SU-DHL-6 (cell line): ENCODE measurements at regions not wholly inside any gene's neighbourhood (a gene's known extent, or its start where the extent isn't known, plus 50 kb on each side); places are given as distances from the start of the nearest gene placed in this dataset.

ENCODE experiments used
- H2AFZ ChIP-seq: fragments of 200-600 bp; sonication (generic); 2 replicates; pipeline ENCODE4 v1.6.1; 2014; ENCODE audit warnings: low read depth, mild to moderate bottlenecking, moderate library complexity, mixed read lengths, antibody characterized with exemption, low read length; ENCODE audit not compliant: severe bottlenecking
- H3F3A ChIP-seq: fragments of 200-600 bp; shearing (Covaris generic); 2 replicates; pipeline ENCODE4 v1.6.0; 2016; ENCODE audit warnings: antibody characterized with exemption, mild to moderate bottlenecking; ENCODE audit not compliant: insufficient read depth
- H3K27ac ChIP-seq: fragments of 200-600 bp; sonication (generic); 2 replicates; pipeline ENCODE4 v1.5.1; 2016; ENCODE audit warnings: low read depth, mild to moderate bottlenecking, low read length, moderate library complexity, mixed read lengths
- H3K27me3 ChIP-seq: fragments of 200-600 bp; sonication (generic), shearing (Covaris generic); 2 replicates; pipeline ENCODE4 v1.6.0; 2014; ENCODE audit warnings: mild to moderate bottlenecking, low read length
- H3K36me3 ChIP-seq: fragments of 200-600 bp; sonication (generic); 2 replicates; pipeline ENCODE4 v1.6.1; 2014; ENCODE audit warnings: mild to moderate bottlenecking, low read length, mixed read lengths
- H3K4me2 ChIP-seq: fragments of 300-600, 200-600 bp; shearing (Covaris generic), sonication (generic); 2 replicates; pipeline ENCODE4 v1.6.0; 2014; ENCODE audit warnings: low read length, low read depth, mild to moderate bottlenecking; ENCODE audit not compliant: poor library complexity, severe bottlenecking
- H3K4me3 ChIP-seq: fragments of 200-600 bp; sonication (generic); 2 replicates; pipeline ENCODE4 v1.5.1; 2014; ENCODE audit warnings: antibody characterized with exemption, low read length, mild to moderate bottlenecking, mixed read lengths; ENCODE audit not compliant: insufficient read depth, poor library complexity, severe bottlenecking
- H3K79me2 ChIP-seq: fragments of 200-600 bp; sonication (generic); 2 replicates; pipeline ENCODE4 v1.6.1; 2014; ENCODE audit warnings: mild to moderate bottlenecking, low read length, moderate library complexity; ENCODE audit not compliant: insufficient read depth
- H3K9ac ChIP-seq: fragments of 200-600 bp; sonication (generic); 2 replicates; pipeline ENCODE4 v1.7.0; 2014; ENCODE audit warnings: mild to moderate bottlenecking, low read length
- H3K9me2 ChIP-seq: fragments of 200-600 bp; sonication (generic); replicated peaks from 2 replicates; pipeline ENCODE4 v1.6.1; 2014; ENCODE audit warnings: low read length; ENCODE audit not compliant: insufficient read depth
- H3K9me3 ChIP-seq: fragments of 200-600 bp; sonication (generic); 2 replicates; pipeline ENCODE4 v1.6.1; 2014; ENCODE audit warnings: low read length, mixed read lengths; ENCODE audit not compliant: insufficient read depth
- H4K20me1 ChIP-seq: fragments of 200-600 bp; sonication (generic); 2 replicates; pipeline ENCODE4 v1.6.1; 2014; ENCODE audit warnings: low read depth, mild to moderate bottlenecking, antibody characterized with exemption, low read length, moderate library complexity, mixed read lengths
- CTCF ChIP-seq: fragments of 200-600 bp; sonication (generic); IDR thresholded peaks from one replicate; pipeline ENCODE4 v1.5.1; 2017; ENCODE audit warnings: antibody characterized with exemption, mild to moderate bottlenecking, low read length, moderate library complexity; ENCODE audit not compliant: insufficient read depth, poor library complexity, severe bottlenecking
- EZH2phosphoT487 ChIP-seq: fragments of 200-600 bp; sonication (generic), shearing (Covaris generic); conservative IDR thresholded peaks from 2 replicates; pipeline ENCODE4 v1.6.1; 2018; ENCODE audit warnings: mild to moderate bottlenecking, antibody characterized with exemption, low read length, moderate library complexity, mixed read lengths

- Histone ChIP-seq H3K9me2 (no peaks in the 10 kb centered on the region), H3K27ac (no peak overlapping the region), H3K4me3 (no peak overlapping the region), H3K27me3 (no peaks in the 10 kb centered on the region), H3K4me2 (no peak overlapping the region), H3F3A (no peaks in the 10 kb centered on the region), H3K36me3 (no peaks in the 10 kb centered on the region), H4K20me1 (no peaks in the 10 kb centered on the region), H3K9ac (no peak overlapping the region), H3K79me2 (no peaks in the 10 kb centered on the region), H2AFZ (no peak overlapping the region), H3K9me3 (no peaks in the 10 kb centered on the region)
- TF ChIP-seq EZH2phosphoT487 (no peak), CTCF (no peak)
Observed at GRCh38 chr6:84424956-84425355, 197.5 kb upstream of the CEP162 start.

DNA sequence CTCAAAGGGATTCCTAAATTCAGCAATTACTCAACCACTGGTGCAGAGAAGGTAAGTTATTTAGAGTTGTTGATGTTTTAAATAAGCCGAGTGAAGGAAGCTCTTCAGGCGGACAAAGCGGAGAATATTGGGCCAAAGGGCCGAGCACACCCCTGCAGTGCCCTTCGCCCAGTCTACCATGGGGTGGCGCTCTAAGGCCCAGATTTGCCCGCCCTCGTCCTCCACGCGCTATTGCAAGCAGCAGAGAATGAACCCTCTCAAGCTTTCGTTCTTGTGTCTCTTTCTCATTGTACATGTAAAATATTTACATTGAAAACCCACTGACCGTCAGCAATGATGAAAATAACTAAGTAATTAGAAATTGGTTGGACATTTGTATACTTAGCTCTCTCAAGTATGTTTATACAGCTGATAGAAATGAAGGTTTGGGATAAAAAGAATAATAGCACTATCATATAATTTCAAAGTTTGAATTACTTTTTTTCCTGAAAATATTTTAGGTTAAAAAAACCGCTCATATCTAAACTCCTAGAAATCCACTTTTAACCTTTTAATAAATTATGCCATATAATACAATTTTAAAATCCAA lies 195.0 kb upstream of the CEP162 start:
- Histone ChIP-seq H3K79me2 (no peaks in the 10 kb centered on the region), H3K4me3 (no peak overlapping the region), H3K9me3 (no peaks in the 10 kb centered on the region), H3K9me2 (no peaks in the 10 kb centered on the region), H3F3A (no peaks in the 10 kb centered on the region), H3K27me3 (no peaks in the 10 kb centered on the region), H3K4me2 (no peak overlapping the region), H3K9ac (no peak overlapping the region), H3K27ac (no peak overlapping the region), H4K20me1 (no peaks in the 10 kb centered on the region), H3K36me3 (no peaks in the 10 kb centered on the region), H2AFZ (no peak overlapping the region)
- TF ChIP-seq EZH2phosphoT487, result no peak
- no peak for TF ChIP-seq CTCF

GRCh38 chr6:84421031-84421430 lies 193.6 kb upstream of the CEP162 start:
- H3K27ac ChIP-seq, result no peak overlapping the region
- no peak overlapping the region for H3K4me3 ChIP-seq
- no peak for TF ChIP-seq EZH2phosphoT487
- no peak for TF ChIP-seq CTCF
- H3K36me3 ChIP-seq, result no peaks in the 10 kb centered on the region
- H3K9me2 ChIP-seq, result no peaks in the 10 kb centered on the region
- H4K20me1 ChIP-seq, result no peaks in the 10 kb centered on the region
- no peaks in the 10 kb centered on the region for H3K79me2 ChIP-seq
- H3K9me3 ChIP-seq, result no peaks in the 10 kb centered on the region
- no peak overlapping the region for H2AFZ ChIP-seq
- no peak overlapping the region for H3K9ac ChIP-seq
- H3K27me3 ChIP-seq, result no peaks in the 10 kb centered on the region
- no peaks in the 10 kb centered on the region for H3F3A ChIP-seq
- no peak overlapping the region for H3K4me2 ChIP-seq

GRCh38 chr6:84417260-84417659 lies 189.8 kb upstream of the CEP162 start:
- H3K79me2 ChIP-seq, result no peaks in the 10 kb centered on the region
- H3K4me3 ChIP-seq, result no peak overlapping the region
- no peaks in the 10 kb centered on the region for H3K27me3 ChIP-seq
- no peak overlapping the region for H2AFZ ChIP-seq
- no peak overlapping the region for H3K27ac ChIP-seq
- no peaks in the 10 kb centered on the region for H4K20me1 ChIP-seq
- H3K9me3 ChIP-seq, result no peaks in the 10 kb centered on the region
- H3F3A ChIP-seq, result no peaks in the 10 kb centered on the region
- no peaks in the 10 kb centered on the region for H3K9me2 ChIP-seq
- no peak overlapping the region for H3K9ac ChIP-seq
- TF ChIP-seq EZH2phosphoT487, result no peak
- no peak for TF ChIP-seq CTCF
- no peaks in the 10 kb centered on the region for H3K36me3 ChIP-seq
- H3K4me2 ChIP-seq, result no peak overlapping the region
